GM10266 (cell line): ENCODE measurements at regions not wholly inside any gene's neighbourhood (a gene's known extent, or its start where the extent isn't known, plus 50 kb on each side); places are given as distances from the start of the nearest gene placed in this dataset.
"Not testable (repeated sequence)": the region's sequence is repeated elsewhere in the genome, so short reads cannot be mapped to it uniquely, and the experiment has no call there.

Source experiments
- DNase-seq: peaks from one replicate; pipeline ENCODE4 v3.0.0; 2012; ENCODE audit errors: extremely low spot score
- CTCF ChIP-seq: IDR thresholded peaks from 2 replicates; pipeline ENCODE4 v1.5.1; 2012; ENCODE audit warnings: mild to moderate bottlenecking, low read depth; ENCODE audit not compliant: control insufficient read depth, insufficient read depth; ENCODE audit errors: missing control alignments

- TF ChIP-seq CTCF = no peak
- DNase-seq = no peak
Observed at GRCh38 chr12:58313091-58313855, 371.9 kb downstream of the ATP23 start.

GRCh38 chr12:58314610-58315009 is 373.2 kb downstream of the ATP23 start:
- DNase-seq = no peak
- TF ChIP-seq CTCF = no peak

- no peak for DNase-seq
- TF ChIP-seq CTCF = no peak
Observed at GRCh38 chr12:58316926-58317325, 375.6 kb downstream of the ATP23 start.

GRCh38 chr12:58321414-58321813 is 380.0 kb downstream of the ATP23 start:
- no peak for DNase-seq
- TF ChIP-seq CTCF = no peak

- no peak for TF ChIP-seq CTCF
- no peak for DNase-seq
Observed at GRCh38 chr12:58323676-58324075, 382.3 kb downstream of the ATP23 start.

GRCh38 chr12:58325561-58325960 is 384.2 kb downstream of the ATP23 start:
- no peak for DNase-seq
- TF ChIP-seq CTCF = no peak

- TF ChIP-seq CTCF = no peak
- no peak for DNase-seq
Observed at GRCh38 chr12:58326534-58326933, 385.2 kb downstream of the ATP23 start.

GRCh38 chr12:58336581-58337242 is 395.3 kb downstream of the ATP23 start:
- not testable (repeated sequence) for DNase-seq

- not testable (repeated sequence) for DNase-seq
Observed at GRCh38 chr12:58337539-58337938, 396.2 kb downstream of the ATP23 start.
